ENCODE measurements at regions not wholly inside any gene's neighbourhood (a gene's known extent, or its start where the extent isn't known, plus 50 kb on each side); places are given as distances from the start of the nearest gene placed in this dataset.
"Not testable (repeated sequence)": the region's sequence is repeated elsewhere in the genome, so short reads cannot be mapped to it uniquely, and the experiment has no call there.

GRCh38 chr18:47727409-47727808 is 203.1 kb downstream of the SMAD2 start:
- DNase-seq, result no peak

DNA sequence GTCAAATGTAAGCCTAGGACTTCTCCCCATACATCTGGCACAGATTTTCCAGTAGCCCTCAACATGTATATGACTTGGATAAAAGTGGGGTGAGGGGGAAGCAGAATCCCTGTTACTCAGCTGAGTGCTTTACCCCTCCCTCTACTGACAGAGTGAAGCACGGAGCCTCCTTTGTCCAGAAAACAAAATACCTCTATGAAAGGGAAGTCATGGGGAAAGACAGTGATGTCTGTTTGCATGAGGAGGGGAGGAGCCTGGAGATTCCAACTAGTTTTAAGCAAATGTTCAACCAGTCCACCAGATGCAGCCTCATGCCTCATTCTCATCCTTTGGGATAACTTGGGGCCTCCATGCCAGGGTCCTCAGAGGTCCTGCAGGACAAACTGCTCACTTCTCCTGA is 203.9 kb downstream of the SMAD2 start:
- no peak for DNase-seq

GRCh38 chr18:47725656-47726055 is 204.8 kb downstream of the SMAD2 start:
- no peak for DNase-seq

GRCh38 chr18:47724186-47724975 is 206.1 kb downstream of the SMAD2 start:
- DNase-seq, result no peak

DNA sequence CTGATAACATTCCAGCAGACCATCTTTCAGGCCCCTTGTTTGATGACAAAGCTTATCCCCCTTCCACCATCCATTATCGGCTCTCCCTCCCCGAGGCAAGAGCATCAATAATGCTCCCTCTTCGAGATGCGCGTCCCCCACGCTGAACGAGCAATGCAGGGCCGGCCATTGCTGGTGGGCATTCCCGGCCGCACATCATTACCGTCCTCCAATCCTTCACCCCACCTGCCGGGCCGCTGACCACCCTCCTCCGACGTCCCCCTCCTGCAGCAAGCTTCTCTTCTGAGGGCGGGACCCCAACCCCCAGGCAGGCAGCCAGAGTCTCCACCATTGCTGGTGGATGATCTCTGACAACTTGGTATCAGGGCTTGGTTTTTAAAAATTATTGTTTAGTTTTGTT is 208.6 kb downstream of the SMAD2 start:
- DNase-seq, result no peak

DNA sequence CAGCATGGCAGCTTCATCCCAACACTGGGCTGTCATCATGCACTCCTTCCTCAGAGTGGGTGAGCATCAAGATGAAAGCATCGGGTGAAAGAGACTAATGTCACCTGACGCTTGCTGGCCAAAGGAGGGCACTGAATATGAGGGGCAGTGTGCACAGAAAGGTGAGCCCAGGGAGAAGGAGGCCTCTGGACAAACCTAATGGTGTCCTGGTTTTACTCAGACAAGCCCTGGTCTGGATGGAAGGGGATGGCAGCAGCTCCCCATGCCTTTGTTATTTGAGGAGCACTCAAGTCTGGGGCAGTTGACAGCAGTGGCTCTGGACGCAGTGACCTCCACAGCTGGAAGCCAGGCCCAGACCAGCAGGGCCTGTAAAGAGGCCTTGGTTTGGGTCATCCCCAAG is 209.7 kb downstream of the SMAD2 start:
- no peak for DNase-seq

DNA sequence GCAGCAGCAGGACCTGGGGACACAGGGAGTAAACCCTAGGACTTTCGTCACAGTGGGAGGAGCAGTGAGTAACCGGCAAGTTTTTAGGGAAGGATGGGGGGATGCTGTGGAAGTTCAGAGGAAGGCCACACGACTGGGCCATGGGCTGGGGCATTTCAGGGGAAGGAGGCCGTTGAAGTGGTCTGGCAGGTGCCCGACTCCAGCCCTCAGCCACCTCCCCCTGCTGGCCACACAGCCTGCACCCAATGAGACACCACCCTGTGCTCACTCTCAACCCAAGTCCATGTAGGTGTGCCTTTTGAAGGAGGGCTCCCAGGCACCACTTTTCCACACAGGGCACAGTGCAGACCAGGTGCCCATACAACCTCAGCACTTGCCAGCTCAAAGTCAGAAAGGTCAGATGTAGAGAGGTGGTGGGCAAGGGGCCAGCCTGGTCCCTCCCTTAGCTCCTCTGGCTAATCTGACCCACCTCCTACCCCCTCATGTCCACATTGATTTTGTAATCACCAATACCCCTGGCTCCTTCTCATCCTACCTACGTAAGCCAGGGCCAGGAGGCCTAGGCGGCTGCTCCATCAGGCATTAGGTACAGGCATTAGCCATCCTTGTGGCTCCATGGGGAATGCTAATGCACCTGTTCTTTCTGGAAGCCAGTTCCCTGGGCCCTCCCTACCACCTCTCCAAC is 211.2 kb downstream of the SMAD2 start:
- DNase-seq, result no peak

DNA sequence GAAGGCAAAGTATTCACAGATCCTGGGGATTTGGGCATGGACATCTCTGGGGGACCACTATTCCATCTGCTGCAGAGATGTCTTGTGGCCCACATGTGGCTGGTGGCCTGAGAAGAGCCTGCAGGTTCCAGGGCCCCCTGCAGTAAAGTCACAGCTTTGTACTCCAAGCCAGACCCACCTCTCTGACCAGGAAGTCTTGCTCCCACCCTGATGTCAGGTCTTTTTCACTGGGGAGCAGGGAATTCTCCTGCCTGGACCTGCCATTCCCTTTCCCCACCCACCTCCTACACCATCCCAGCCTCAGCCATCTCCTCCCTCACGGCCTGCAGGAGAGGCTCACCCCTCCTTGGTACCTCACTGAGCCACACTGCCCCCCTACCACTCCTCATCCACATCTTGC is 211.8 kb downstream of the SMAD2 start:
- DNase-seq, result no peak

- no peak for DNase-seq
Measured at GRCh38 chr18:47717257-47717656, 213.2 kb downstream of the SMAD2 start.

- no peak for DNase-seq
Measured at GRCh38 chr18:47716632-47717185, 213.8 kb downstream of the SMAD2 start.

DNA sequence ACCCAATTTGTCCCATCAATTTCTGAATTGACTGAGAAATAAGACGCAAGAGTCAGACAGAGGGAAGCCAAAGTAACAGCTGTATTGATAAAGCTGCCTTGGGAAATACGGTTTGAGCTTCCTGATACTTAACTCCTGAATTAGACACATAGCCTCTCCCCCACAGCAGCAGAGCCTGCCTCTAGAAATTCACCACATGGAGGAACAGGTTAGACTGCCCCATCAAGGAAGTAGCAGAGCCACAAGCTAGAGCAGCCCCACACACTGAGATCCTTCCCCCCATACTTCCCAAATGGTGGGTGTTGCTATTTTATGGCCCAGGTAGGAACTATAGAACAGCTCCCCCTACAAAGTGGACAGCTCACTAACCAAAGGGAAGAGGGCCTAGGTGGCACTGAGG is 220.0 kb downstream of the SMAD2 start:
- DNase-seq, result no peak

GRCh38 chr18:47709556-47709955 is 220.9 kb downstream of the SMAD2 start:
- peak; percentile 18 for DNase-seq

DNA sequence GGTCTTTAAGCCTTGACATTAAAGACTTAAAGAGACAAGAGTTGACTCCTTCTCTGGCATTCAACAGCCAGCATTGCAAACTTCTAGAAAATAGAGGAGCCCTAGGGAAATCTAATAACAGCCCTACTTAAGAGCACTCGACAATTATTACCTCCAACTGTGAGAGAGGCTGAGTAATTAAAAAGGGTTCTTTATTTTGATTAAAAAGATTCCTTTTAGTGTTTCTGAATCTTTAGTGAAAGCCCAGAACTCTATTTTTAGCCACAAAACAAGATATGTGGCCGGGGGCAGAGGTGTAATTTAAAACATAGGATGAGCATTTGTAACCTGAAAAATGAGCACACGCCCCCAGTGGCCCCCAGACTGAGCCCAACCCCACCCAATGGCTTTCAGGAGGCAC is 222.3 kb downstream of the SMAD2 start:
- DNase-seq, result peak; percentile 5

- peak; percentile 11 for DNase-seq
Measured at GRCh38 chr18:47701134-47701533, 229.3 kb downstream of the SMAD2 start.

- DNase-seq, result no peak
Measured at GRCh38 chr18:47696870-47697269, 233.6 kb downstream of the SMAD2 start.

DNA sequence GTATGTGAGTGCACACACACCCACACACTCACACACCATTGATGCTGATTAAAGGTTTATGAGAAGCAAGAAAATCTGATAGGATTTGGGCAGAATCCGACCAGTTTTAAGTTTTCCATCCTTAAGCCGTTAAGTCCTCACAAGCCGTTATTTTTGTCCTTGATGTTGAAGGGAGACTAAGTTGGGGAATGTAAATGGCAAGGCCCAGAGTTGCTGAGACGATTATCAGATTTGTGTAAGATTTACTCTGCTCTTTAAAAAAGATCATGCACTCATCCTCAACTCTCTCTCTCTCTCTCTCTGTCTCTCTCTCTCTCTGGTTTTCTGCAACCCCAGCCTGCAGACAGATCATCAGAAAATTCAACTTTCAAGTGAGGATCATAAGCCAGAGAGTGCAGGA is 238.8 kb downstream of the SMAD2 start:
- no peak for DNase-seq

DNA sequence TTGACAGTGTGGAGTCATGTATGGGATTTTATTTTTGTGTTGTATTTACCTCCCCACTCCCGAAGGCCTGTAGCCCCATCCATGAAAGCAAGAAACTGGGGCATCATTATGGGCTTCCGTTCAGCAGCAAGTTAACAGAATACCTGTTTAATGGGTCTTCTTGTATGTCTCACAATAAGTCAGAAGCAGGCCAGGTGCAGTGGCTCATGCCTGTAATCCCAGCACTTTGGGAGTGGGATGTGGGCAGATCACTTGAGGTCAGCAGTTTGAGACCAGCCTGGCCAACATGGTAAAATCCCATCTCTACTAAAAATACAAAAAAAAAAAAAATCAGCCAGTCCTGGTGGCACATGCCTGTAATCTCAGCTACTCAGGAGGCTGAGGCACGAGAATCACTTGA is 239.7 kb downstream of the SMAD2 start:
- DNase-seq, result not testable (repeated sequence)

GRCh38 chr18:47689371-47689770 is 241.1 kb downstream of the SMAD2 start:
- DNase-seq, result no peak

DNA sequence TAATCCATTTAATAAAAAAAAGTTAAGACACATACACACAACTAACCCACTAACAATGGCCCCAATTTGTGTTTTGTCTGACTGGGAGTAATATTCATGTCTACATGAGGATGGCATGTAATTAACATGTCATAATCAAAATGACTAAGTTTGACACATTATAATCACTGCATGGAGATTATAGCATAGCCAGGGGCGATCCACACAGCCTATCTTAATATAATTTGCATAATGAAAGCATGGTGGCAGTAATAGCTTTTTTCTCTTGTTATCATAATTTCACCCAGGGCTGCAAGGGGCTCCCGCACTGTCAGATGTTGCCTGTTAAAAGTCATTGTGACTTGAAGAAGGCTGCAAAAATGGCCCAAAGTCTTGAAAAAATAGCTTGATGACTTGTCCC is 243.7 kb downstream of the SMAD2 start:
- no peak for DNase-seq

- no peak for DNase-seq
Measured at GRCh38 chr18:47683774-47684173, 246.7 kb downstream of the SMAD2 start.

GRCh38 chr18:47682876-47683275 is 247.6 kb downstream of the SMAD2 start:
- no peak for DNase-seq

DNA sequence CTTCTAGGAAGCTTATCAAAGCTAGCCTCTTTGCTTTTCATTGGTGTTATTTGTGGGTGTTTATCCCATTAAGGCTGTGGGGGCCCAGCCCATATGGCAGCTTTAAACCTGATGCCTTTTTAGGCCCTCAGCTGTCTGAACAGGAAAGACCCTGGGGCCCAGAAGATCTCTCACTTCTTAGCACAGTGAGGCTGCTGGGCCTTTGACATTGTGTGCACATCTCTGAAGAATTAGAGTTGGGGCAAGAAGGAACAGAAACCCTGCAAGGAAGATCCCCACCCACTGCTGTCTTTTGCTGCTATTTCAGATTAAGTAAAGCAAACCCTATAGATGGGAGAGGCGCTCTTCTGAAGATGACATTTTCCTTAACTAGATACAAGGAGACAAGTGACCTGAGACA is 250.0 kb downstream of the SMAD2 start:
- no peak for DNase-seq

- DNase-seq, result no peak
Measured at GRCh38 chr18:47679864-47680263, 250.6 kb downstream of the SMAD2 start.

DNA sequence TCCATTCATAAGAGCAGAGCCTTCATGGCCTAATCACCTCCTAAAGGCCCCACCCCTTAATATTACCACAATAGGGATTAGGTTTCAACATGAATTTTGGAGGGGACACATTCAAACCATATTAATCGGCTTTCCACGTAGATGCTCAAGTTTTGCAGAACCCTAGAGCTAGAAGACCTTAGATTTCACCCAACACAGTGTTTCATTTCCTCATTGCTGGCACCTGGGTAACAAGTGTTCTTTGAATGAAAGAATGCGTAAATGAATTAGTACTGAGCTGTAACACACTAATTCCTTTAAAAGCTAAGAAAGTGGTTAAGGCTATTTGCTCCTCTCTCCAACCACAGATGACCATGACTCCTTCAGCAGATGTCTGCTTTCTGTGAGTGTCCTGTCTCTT is 252.5 kb downstream of the SMAD2 start:
- no peak for DNase-seq

Measured in NCI-H1436 (cell line).